ENCODE measurements at regions not wholly inside any gene's neighbourhood (a gene's known extent, or its start where the extent isn't known, plus 50 kb on each side); places are given as distances from the start of the nearest gene placed in this dataset.

- H3K27ac Mint-ChIP-seq = no peak overlapping the region
- peaks cover 23% of the 10 kb centered on the region for H3K4me1 Mint-ChIP-seq
- H3K36me3 Mint-ChIP-seq = no peaks in the 10 kb centered on the region
These were observed 164.0 kb upstream of the MAF start for GRCh38 chr16:79764415-79765110.

GRCh38 chr16:79762217-79762616 lies 161.7 kb upstream of the MAF start:
- TF ChIP-seq CTCF (IDR thresholded peaks at IDR 0.05; ENCODE audit: unreplicated experiment) = no peak
- DNase-seq (ENCODE audit: low spot score in 2 of 2, unreplicated experiment in 2 of 2) = no peak

More at GRCh38 chr16:79764415-79765110, 164.0 kb upstream of the MAF start:
- no peak for DNase-seq (ENCODE audit: low spot score in 2 of 2, unreplicated experiment in 2 of 2)
- H3K4me3 Mint-ChIP-seq = no peak overlapping the region
- no peaks in the 10 kb centered on the region for H3K27me3 Mint-ChIP-seq (ENCODE audit: low read depth)
- no peaks in the 10 kb centered on the region for H3K9me3 Mint-ChIP-seq
- no peak for TF ChIP-seq CTCF (IDR thresholded peaks at IDR 0.05; ENCODE audit: unreplicated experiment)

GRCh38 chr16:79758615-79759346 lies 158.2 kb upstream of the MAF start:
- DNase-seq (ENCODE audit: low spot score in 2 of 2, unreplicated experiment in 2 of 2) = no peak
- TF ChIP-seq CTCF (IDR thresholded peaks at IDR 0.05; ENCODE audit: unreplicated experiment) = no peak
- Mint-ChIP-seq H3K27me3 (ENCODE audit: low read depth) (no peaks in the 10 kb centered on the region), H3K36me3 (no peaks in the 10 kb centered on the region), H3K9me3 (no peaks in the 10 kb centered on the region), H3K4me1 (peaks cover 18% of the 10 kb centered on the region), H3K4me3 (no peak overlapping the region), H3K27ac (no peak overlapping the region)

More at GRCh38 chr16:79762217-79762616, 161.7 kb upstream of the MAF start:
- Mint-ChIP-seq H3K4me1 (peaks cover 3% of the 10 kb centered on the region), H3K36me3 (no peaks in the 10 kb centered on the region), H3K4me3 (no peak overlapping the region), H3K27ac (no peak overlapping the region), H3K9me3 (no peaks in the 10 kb centered on the region), H3K27me3 (ENCODE audit: low read depth) (no peaks in the 10 kb centered on the region)

- Mint-ChIP-seq H3K36me3 (no peaks in the 10 kb centered on the region), H3K27ac (no peak overlapping the region), H3K27me3 (ENCODE audit: low read depth) (no peaks in the 10 kb centered on the region), H3K4me3 (no peak overlapping the region), H3K9me3 (no peaks in the 10 kb centered on the region), H3K4me1 (peaks cover 25% of the 10 kb centered on the region)
- DNase-seq (ENCODE audit: low spot score in 2 of 2, unreplicated experiment in 2 of 2) = no peak
- no peak for TF ChIP-seq CTCF (IDR thresholded peaks at IDR 0.05; ENCODE audit: unreplicated experiment)
These were observed 157.4 kb upstream of the MAF start for GRCh38 chr16:79757968-79758367.

GRCh38 chr16:79757163-79757562 lies 156.6 kb upstream of the MAF start:
- Mint-ChIP-seq H3K27ac (no peak overlapping the region), H3K4me1 (peaks cover 27% of the 10 kb centered on the region), H3K4me3 (no peak overlapping the region), H3K27me3 (ENCODE audit: low read depth) (no peaks in the 10 kb centered on the region), H3K9me3 (no peaks in the 10 kb centered on the region), H3K36me3 (no peaks in the 10 kb centered on the region)
- DNase-seq (ENCODE audit: low spot score in 2 of 2, unreplicated experiment in 2 of 2) = no peak
- no peak for TF ChIP-seq CTCF (IDR thresholded peaks at IDR 0.05; ENCODE audit: unreplicated experiment)
